Ishikawa (cell line): ENCODE measurements at regions not wholly inside any gene's neighbourhood (a gene's known extent, or its start where the extent isn't known, plus 50 kb on each side); places are given as distances from the start of the nearest gene placed in this dataset.

Source experiments
- TAF1 ChIP-seq: IDR thresholded peaks from 2 replicates; pipeline ENCODE4 v1.6.1; 2012; ENCODE audit warnings: low read depth, mild to moderate bottlenecking
- TCF12 ChIP-seq: IDR thresholded peaks from 2 replicates; pipeline ENCODE4 v1.6.1; 2012; ENCODE audit warnings: low read depth

- TF ChIP-seq TCF12 (no peak), TAF1 (no peak)
Observed at GRCh38 chr2:57516698-57517340, 529.8 kb upstream of the VRK2 start.
